Erythroblast (primary cell): ENCODE measurements at regions not wholly inside any gene's neighbourhood (a gene's known extent, or its start where the extent isn't known, plus 50 kb on each side); places are given as distances from the start of the nearest gene placed in this dataset.

Experiments used
- GATA1 ChIP-seq: IDR thresholded peaks from 2 replicates; pipeline ENCODE4 v1.6.1; 2011; ENCODE audit warnings: low read depth, mild to moderate bottlenecking, control low read depth, low read length, moderate library complexity
- POLR2A ChIP-seq: IDR thresholded peaks from 2 replicates; pipeline ENCODE4 v1.6.1; 2011; ENCODE audit warnings: mild to moderate bottlenecking, low read length

DNA sequence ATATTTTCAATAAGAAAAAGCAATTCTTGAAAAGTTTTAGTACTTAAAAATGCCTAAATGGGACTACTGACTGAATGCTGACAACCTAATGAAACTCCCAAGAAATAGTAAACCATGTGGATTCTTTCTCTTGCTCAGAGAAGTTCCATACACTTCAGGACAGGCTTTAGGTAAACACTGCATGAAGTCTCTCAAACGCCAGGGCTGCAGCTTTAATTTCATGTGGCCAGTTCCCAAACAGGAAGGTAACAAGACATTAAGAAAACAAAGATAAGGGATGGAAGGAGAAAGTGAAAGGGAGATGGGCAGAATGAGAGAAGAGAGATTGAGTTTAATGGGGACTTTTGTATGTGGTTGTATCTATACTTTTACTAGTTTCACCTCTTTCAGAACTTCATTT, 734.7 kb upstream of the PKDCC start:
- TF ChIP-seq POLR2A (no peak), GATA1 (no peak)
